ENCODE measurements at regions not wholly inside any gene's neighbourhood (a gene's known extent, or its start where the extent isn't known, plus 50 kb on each side); places are given as distances from the start of the nearest gene placed in this dataset.

- DNase-seq, result no peak
These were observed 151.7 kb downstream of the FASLG start for GRCh38 chr1:172810480-172811175.

GRCh38 chr1:172811694-172812093 lies 152.8 kb downstream of the FASLG start:
- no peak for DNase-seq

GRCh38 chr1:172812118-172812517 lies 153.2 kb downstream of the FASLG start:
- no peak for DNase-seq

GRCh38 chr1:172813330-172813729 lies 154.4 kb downstream of the FASLG start:
- DNase-seq, result no peak

- no peak for DNase-seq
These were observed 155.5 kb downstream of the FASLG start for GRCh38 chr1:172814428-172814827.

- no peak for DNase-seq
These were observed 156.8 kb downstream of the FASLG start for GRCh38 chr1:172815740-172816139.

GRCh38 chr1:172818841-172819527 lies 160.1 kb downstream of the FASLG start:
- DNase-seq, result no peak

GRCh38 chr1:172820475-172821158 lies 161.7 kb downstream of the FASLG start:
- no peak for DNase-seq

- no peak for DNase-seq
These were observed 162.8 kb downstream of the FASLG start for GRCh38 chr1:172821609-172822274.

- DNase-seq, result no peak
These were observed 164.0 kb downstream of the FASLG start for GRCh38 chr1:172822886-172823285.

- no peak for DNase-seq
These were observed 164.6 kb downstream of the FASLG start for GRCh38 chr1:172823534-172823933.

- DNase-seq, result no peak
These were observed 165.3 kb downstream of the FASLG start for GRCh38 chr1:172824209-172824608.

- no peak for DNase-seq
These were observed 167.3 kb downstream of the FASLG start for GRCh38 chr1:172826096-172826741.

- DNase-seq, result no peak
These were observed 168.4 kb downstream of the FASLG start for GRCh38 chr1:172827301-172827700.

- DNase-seq, result no peak
These were observed 168.9 kb downstream of the FASLG start for GRCh38 chr1:172827841-172828240.

GRCh38 chr1:172832006-172832725 lies 173.3 kb downstream of the FASLG start:
- DNase-seq, result no peak

- no peak for DNase-seq
These were observed 175.1 kb downstream of the FASLG start for GRCh38 chr1:172833954-172834353.

- DNase-seq, result no peak
These were observed 175.7 kb downstream of the FASLG start for GRCh38 chr1:172834609-172835008.

- no peak for DNase-seq
These were observed 176.9 kb downstream of the FASLG start for GRCh38 chr1:172835834-172836233.

GRCh38 chr1:172837816-172838679 lies 179.1 kb downstream of the FASLG start:
- DNase-seq, result no peak

GRCh38 chr1:172838680-172839313 lies 179.9 kb downstream of the FASLG start:
- no peak for DNase-seq
